HepG2 (cell line): ENCODE measurements at regions not wholly inside any gene's neighbourhood (a gene's known extent, or its start where the extent isn't known, plus 50 kb on each side); places are given as distances from the start of the nearest gene placed in this dataset.

Experiments
- ATAC-seq: fragments of 200-7000 bp; cut with Tn5 transposase; 3 replicates; pipeline ENCODE4 v1.9.1; 2020; ENCODE audit warnings: mild to moderate bottlenecking, moderate library complexity
- BruUV-seq: library from RNA; stranded (reverse); fragments of 400-500 nt; replicated peaks from 2 replicates; lab custom pipeline; 2021; lab: Mats Ljungman, UMichigan
- CTCF ChIA-PET: fragments of 300-600 bp; formaldehyde crosslinking; extraction: SDS; loops from one replicate; lab custom pipeline; 2021; ENCODE audit warnings: low total read pairs, inconsistent platforms, low intra/inter-chr PET ratio; lab: Yijun Ruan, JAX
- POLR2A ChIA-PET: fragments of 350-600 bp; sonication (Branson Sonifier 250); formaldehyde crosslinking; loops from one replicate; lab custom pipeline; 2020; ENCODE audit warnings: antibody characterized with exemption, inconsistent platforms; lab: Yijun Ruan, JAX
- DNase-seq: peaks from one replicate; pipeline ENCODE4 v3.0.0-alpha.2; 2015; ENCODE audit warnings: low spot score
- FAIRE-seq: peaks from 3 replicates; lab custom pipeline; 2011; peaks lifted over from hg19 to GRCh38; lab: Jason Lieb, UNC
- H2AFZ ChIP-seq: one replicate; pipeline ENCODE4 v1.6.1; 2011; ENCODE audit warnings: low read length, inconsistent platforms
- H3K27ac ChIP-seq: fragments of 300-600 bp; 3 replicates; pipeline ENCODE4 v1.8.0; 2011; ENCODE audit warnings: mixed run types, mild to moderate bottlenecking, mixed read lengths, low read length, inconsistent platforms; ENCODE audit not compliant: insufficient read depth; ENCODE audit errors: extremely low read length
- H3K27me3 ChIP-seq, 2 experiments: fragments of 200-600 bp in 1 of 2; 2 replicates in 1 of 2; 3 replicates in 1 of 2; pipeline versions ENCODE4 v1.6.0 to v1.8.0; 2011; ENCODE audit warnings: low read length in 2 of 2, mild to moderate bottlenecking in 2 of 2, moderate library complexity in 2 of 2, inconsistent platforms in 1 of 2; ENCODE audit not compliant: insufficient read depth in 2 of 2, control insufficient read depth in 1 of 2
- H3K36me3 ChIP-seq, 2 experiments: fragments of 200-600 bp in 1 of 2; replicated peaks in 1 of 2; 2 replicates in 1 of 2; 3 replicates in 1 of 2; pipeline versions ENCODE4 v1.5.1 to v1.8.0; 2011; ENCODE audit warnings: low read length in 2 of 2, inconsistent platforms in 1 of 2; ENCODE audit not compliant: insufficient read depth in 2 of 2, control insufficient read depth in 1 of 2
- H3K4me1 ChIP-seq: 2 replicates; pipeline ENCODE4 v1.5.1; 2012; ENCODE audit warnings: low read length, inconsistent platforms; ENCODE audit not compliant: insufficient read depth
- H3K4me2 ChIP-seq: 2 replicates; pipeline ENCODE4 v1.6.0; 2011; ENCODE audit warnings: low read depth, low read length, inconsistent platforms
- H3K4me3 ChIP-seq, 3 experiments: fragments of 200-600 bp in 1 of 3; sonication (generic), shearing (Covaris generic) in 1 of 3; replicated peaks in 1 of 3; 2 replicates each; pipeline ENCODE4 v1.5.1; 2011 to 2016; ENCODE audit warnings: low read length in 3 of 3, inconsistent platforms in 2 of 3, low read depth in 2 of 3, mild to moderate bottlenecking in 2 of 3, control low read depth in 1 of 3, mixed read lengths in 1 of 3; ENCODE audit not compliant: insufficient read depth in 1 of 3
- H3K79me2 ChIP-seq: one replicate; pipeline ENCODE4 v1.6.1; 2011; ENCODE audit warnings: low read length, inconsistent platforms; ENCODE audit not compliant: insufficient read depth
- H3K9ac ChIP-seq: 2 replicates; pipeline ENCODE4 v1.6.0; 2011; ENCODE audit warnings: mild to moderate bottlenecking, low read depth, low read length, inconsistent platforms; ENCODE audit not compliant: insufficient read depth
- H3K9me3 ChIP-seq: 2 replicates; pipeline ENCODE4 v1.5.1; 2012; ENCODE audit warnings: mild to moderate bottlenecking, low read length
- H4K20me1 ChIP-seq: 2 replicates; pipeline ENCODE4 v1.6.0; 2011; ENCODE audit warnings: inconsistent platforms, mild to moderate bottlenecking, low read length, moderate library complexity; ENCODE audit not compliant: insufficient read depth
- CERS6 ChIP-seq: sonication (generic); formaldehyde crosslinking; IDR thresholded peaks from 2 replicates; pipeline ENCODE4 v1.5.0; 2020; ENCODE audit warnings: missing genetic modification reagents
- GATAD2A ChIP-seq: IDR thresholded peaks from 2 replicates; pipeline ENCODE4 v1.6.1; 2016
- HOXA3 ChIP-seq: sonication (generic); formaldehyde crosslinking; IDR thresholded peaks from 2 replicates; pipeline ENCODE4 v1.5.0; 2020; ENCODE audit warnings: missing genetic modification reagents
- MAZ ChIP-seq, 2 experiments: sonication (generic) in 1 of 2; formaldehyde crosslinking in 1 of 2; IDR thresholded peaks; 2 replicates each; pipeline versions ENCODE4 v1.5.0 to v1.6.1; 2012 to 2020; ENCODE audit warnings: low read depth in 2 of 2, mild to moderate bottlenecking in 2 of 2, borderline replicate concordance in 1 of 2, improper control_type of control experiment in 1 of 2, low read length in 1 of 2, missing genetic modification reagents in 1 of 2, moderate library complexity in 1 of 2
- MLLT10 ChIP-seq: sonication (generic); formaldehyde crosslinking; IDR thresholded peaks from 2 replicates; pipeline ENCODE4 v1.4.0; 2020; ENCODE audit warnings: missing genetic modification reagents
- NR2F2 ChIP-seq: IDR thresholded peaks from 2 replicates; pipeline ENCODE4 v1.6.1; 2012; ENCODE audit warnings: low read depth, inconsistent platforms, borderline replicate concordance
- RFX5 ChIP-seq: IDR thresholded peaks from 2 replicates; pipeline ENCODE4 v1.6.1; 2011; ENCODE audit warnings: low read depth, low read length, improper control_type of control experiment
- ZNF207 ChIP-seq: fragments of 450-650 bp; IDR thresholded peaks from 2 replicates; pipeline ENCODE4 v1.6.1; 2016; ENCODE audit warnings: antibody characterized with exemption, borderline replicate concordance
- ZNF484 ChIP-seq: sonication (generic); formaldehyde crosslinking; IDR thresholded peaks from 2 replicates; pipeline ENCODE4 v1.5.1; 2020; ENCODE audit warnings: mild to moderate bottlenecking, low read depth, missing genetic modification reagents, borderline replicate concordance
- ZNF503 ChIP-seq: sonication (generic); formaldehyde crosslinking; IDR thresholded peaks from 2 replicates; pipeline ENCODE4 v1.4.0; 2020; ENCODE audit warnings: missing genetic modification reagents
- ZNF563 ChIP-seq: sonication (generic); formaldehyde crosslinking; IDR thresholded peaks from 2 replicates; pipeline ENCODE4 v1.8.0; 2022; ENCODE audit warnings: mild to moderate bottlenecking, moderate library complexity, missing genetic modification reagents
- ZNF576 ChIP-seq: sonication (generic); formaldehyde crosslinking; IDR thresholded peaks from 2 replicates; pipeline ENCODE4 v1.4.0; 2020; ENCODE audit warnings: mild to moderate bottlenecking, missing genetic modification reagents
- ZNF678 ChIP-seq: sonication (generic); formaldehyde crosslinking; IDR thresholded peaks from 2 replicates; pipeline ENCODE4 v1.4.0; 2020; ENCODE audit warnings: mild to moderate bottlenecking, missing genetic modification reagents
- ZNF7 ChIP-seq: IDR thresholded peaks from 2 replicates; pipeline ENCODE4 v1.6.1; 2016; ENCODE audit warnings: missing biosample characterization, missing genetic modification reagents
- ZNF703 ChIP-seq: sonication (generic); formaldehyde crosslinking; IDR thresholded peaks from 2 replicates; pipeline ENCODE4 v1.5.1; 2020; ENCODE audit warnings: missing genetic modification reagents, mild to moderate bottlenecking, moderate library complexity, borderline replicate concordance
- ZNF773 ChIP-seq: sonication (generic); formaldehyde crosslinking; IDR thresholded peaks from 2 replicates; pipeline ENCODE4 v1.4.0; 2020; ENCODE audit warnings: missing genetic modification reagents, borderline replicate concordance
- in situ Hi-C: cut with HindIII; loops from 2 replicates; pipeline ENCODE4 v1.10.0; 2017; ENCODE audit warnings: low pct_unique_long_range_greater_than_20kb; ENCODE audit not compliant: extremely low pct_ligation_motif_present
- intact Hi-C: fragments of 100-400 bp; cut with micrococcal nuclease; formaldehyde crosslinking; loops from one replicate; pipeline ENCODE4 v1.10.0; 2022; ENCODE audit not compliant: unreplicated experiment
- TF ChIP-seq, protein P1 (sequence below): IDR thresholded peaks from 2 replicates; pipeline ENCODE4 v1.6.1; 2012; ENCODE audit warnings: low read length, improper control_type of control experiment

DNA sequence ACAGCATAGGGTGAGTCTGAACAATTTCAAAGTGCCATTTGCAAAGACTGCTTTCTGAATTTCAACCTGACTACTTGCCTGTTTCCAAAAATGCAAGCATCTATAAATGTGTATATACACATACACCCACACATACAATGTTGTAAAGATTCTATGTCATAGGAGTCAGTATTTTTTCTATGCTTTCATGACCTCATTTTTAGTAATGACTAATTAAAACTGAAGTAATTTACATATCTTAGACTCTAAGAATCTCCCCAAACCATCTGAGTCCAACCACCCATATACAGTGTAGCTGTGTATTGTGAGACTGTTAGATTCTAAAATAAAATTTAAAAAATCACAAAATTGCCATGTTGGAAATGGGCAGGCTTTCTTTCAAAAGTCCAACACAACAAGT lies 162.0 kb upstream of the STK17B start:
- FAIRE-seq, result no peak
- Histone ChIP-seq H2AFZ (no peak overlapping the region), H3K4me1 (no peaks in the 10 kb centered on the region), H3K9me3 (no peaks in the 10 kb centered on the region), H3K9ac (no peak overlapping the region), H3K4me2 (no peak overlapping the region), H3K36me3 (no peaks in the 10 kb centered on the region), H3K27ac (no peak overlapping the region), H3K79me2 (no peaks in the 10 kb centered on the region)
- ATAC-seq, result no peak
- no peak for DNase-seq
- ChIA-PET CTCF (no interaction called here), POLR2A (no interaction called here)
- intact Hi-C loops, result no loop called here
- in situ Hi-C loops, result no loop called here
- TF ChIP-seq CERS6 (CRISPR knock-in tag), result no peak
- no peak for TF ChIP-seq ZNF678 (CRISPR knock-in tag)
- TF ChIP-seq MLLT10 (CRISPR knock-in tag), result no peak
- no peak for TF ChIP-seq NR2F2
- TF ChIP-seq ZNF207, result no peak
- TF ChIP-seq ZNF7 (CRISPR knock-in tag), result no peak
- no peak for TF ChIP-seq ZNF563 (CRISPR knock-in tag)
- TF ChIP-seq GATAD2A (CRISPR knock-in tag), result no peak
- no peak for TF ChIP-seq ZNF703
- TF ChIP-seq, protein P1, sequence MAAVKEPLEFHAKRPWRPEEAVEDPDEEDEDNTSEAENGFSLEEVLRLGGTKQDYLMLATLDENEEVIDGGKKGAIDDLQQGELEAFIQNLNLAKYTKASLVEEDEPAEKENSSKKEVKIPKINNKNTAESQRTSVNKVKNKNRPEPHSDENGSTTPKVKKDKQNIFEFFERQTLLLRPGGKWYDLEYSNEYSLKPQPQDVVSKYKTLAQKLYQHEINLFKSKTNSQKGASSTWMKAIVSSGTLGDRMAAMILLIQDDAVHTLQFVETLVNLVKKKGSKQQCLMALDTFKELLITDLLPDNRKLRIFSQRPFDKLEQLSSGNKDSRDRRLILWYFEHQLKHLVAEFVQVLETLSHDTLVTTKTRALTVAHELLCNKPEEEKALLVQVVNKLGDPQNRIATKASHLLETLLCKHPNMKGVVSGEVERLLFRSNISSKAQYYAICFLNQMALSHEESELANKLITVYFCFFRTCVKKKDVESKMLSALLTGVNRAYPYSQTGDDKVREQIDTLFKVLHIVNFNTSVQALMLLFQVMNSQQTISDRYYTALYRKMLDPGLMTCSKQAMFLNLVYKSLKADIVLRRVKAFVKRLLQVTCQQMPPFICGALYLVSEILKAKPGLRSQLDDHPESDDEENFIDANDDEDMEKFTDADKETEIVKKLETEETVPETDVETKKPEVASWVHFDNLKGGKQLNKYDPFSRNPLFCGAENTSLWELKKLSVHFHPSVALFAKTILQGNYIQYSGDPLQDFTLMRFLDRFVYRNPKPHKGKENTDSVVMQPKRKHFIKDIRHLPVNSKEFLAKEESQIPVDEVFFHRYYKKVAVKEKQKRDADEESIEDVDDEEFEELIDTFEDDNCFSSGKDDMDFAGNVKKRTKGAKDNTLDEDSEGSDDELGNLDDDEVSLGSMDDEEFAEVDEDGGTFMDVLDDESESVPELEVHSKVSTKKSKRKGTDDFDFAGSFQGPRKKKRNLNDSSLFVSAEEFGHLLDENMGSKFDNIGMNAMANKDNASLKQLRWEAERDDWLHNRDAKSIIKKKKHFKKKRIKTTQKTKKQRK, result no peak
- TF ChIP-seq ZNF484 (CRISPR knock-in tag), result no peak
- no peak for TF ChIP-seq ZNF773 (CRISPR knock-in tag)
- no peak for TF ChIP-seq MAZ (IDR thresholded peaks at IDR 0.05; ENCODE audit: borderline replicate concordance, low read depth, low read length)
- no peak for TF ChIP-seq MAZ (CRISPR knock-in tag; IDR thresholded peaks at IDR 0.05; ENCODE audit: low read depth)
- TF ChIP-seq ZNF576 (CRISPR knock-in tag), result no peak
- TF ChIP-seq HOXA3, result no peak
- no peak for TF ChIP-seq ZNF503 (CRISPR knock-in tag)
- no peak for TF ChIP-seq RFX5
- TF ChIP-seq, all 625 proteins: peak for 0
- H3K27me3 ChIP-seq, result no peaks in the 10 kb centered on the region
- BruUV-seq, result no TSS peak
- H4K20me1 ChIP-seq, result no peaks in the 10 kb centered on the region
- no peak overlapping the region for H3K4me3 ChIP-seq
